ENCODE measurements at regions not wholly inside any gene's neighbourhood (a gene's known extent, or its start where the extent isn't known, plus 50 kb on each side); places are given as distances from the start of the nearest gene placed in this dataset.

DNA sequence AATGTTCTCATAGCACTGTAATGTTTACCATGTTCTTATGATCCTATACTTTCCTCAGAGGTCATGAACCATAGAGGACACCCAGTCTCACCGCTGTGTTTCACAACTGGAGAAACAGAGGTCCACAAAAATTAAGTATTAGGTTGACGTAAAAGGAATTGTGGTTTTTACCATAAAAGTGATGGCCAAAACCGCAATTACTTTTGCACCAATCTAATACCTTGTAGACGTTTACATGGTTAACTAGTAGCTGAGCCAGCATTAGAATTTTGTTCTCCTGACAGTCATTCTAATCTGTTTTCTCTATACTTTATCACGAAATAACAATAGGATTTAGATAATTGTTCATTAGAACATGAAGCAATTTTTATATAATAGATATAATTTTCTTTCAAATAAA lies 763.4 kb upstream of the ARGLU1 start:
- TF ChIP-seq, protein P1, sequence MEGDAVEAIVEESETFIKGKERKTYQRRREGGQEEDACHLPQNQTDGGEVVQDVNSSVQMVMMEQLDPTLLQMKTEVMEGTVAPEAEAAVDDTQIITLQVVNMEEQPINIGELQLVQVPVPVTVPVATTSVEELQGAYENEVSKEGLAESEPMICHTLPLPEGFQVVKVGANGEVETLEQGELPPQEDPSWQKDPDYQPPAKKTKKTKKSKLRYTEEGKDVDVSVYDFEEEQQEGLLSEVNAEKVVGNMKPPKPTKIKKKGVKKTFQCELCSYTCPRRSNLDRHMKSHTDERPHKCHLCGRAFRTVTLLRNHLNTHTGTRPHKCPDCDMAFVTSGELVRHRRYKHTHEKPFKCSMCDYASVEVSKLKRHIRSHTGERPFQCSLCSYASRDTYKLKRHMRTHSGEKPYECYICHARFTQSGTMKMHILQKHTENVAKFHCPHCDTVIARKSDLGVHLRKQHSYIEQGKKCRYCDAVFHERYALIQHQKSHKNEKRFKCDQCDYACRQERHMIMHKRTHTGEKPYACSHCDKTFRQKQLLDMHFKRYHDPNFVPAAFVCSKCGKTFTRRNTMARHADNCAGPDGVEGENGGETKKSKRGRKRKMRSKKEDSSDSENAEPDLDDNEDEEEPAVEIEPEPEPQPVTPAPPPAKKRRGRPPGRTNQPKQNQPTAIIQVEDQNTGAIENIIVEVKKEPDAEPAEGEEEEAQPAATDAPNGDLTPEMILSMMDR (IDR thresholded peaks at IDR 0.05; ENCODE audit: insufficient read depth, low read length, poor library complexity, severe bottlenecking), result no peak
- TF ChIP-seq EZH2phosphoT487 (conservative IDR thresholded peaks at IDR 0.05; ENCODE audit: low read length), result no peak

Data from SU-DHL-6 (cell line).